Uterus (tissue), 3 donors: ENCODE measurements at regions not wholly inside any gene's neighbourhood (a gene's known extent, or its start where the extent isn't known, plus 50 kb on each side); places are given as distances from the start of the nearest gene placed in this dataset.

Experiments used
- DNase-seq, 2 donors: peaks; one replicate each; pipeline ENCODE4 v3.0.0-alpha.2; 2019 to 2020
- H3K27ac ChIP-seq, 2 donors: fragments of 200-600 bp; sonication (generic); 1 replicate in 1 of 2; 2 replicates in 1 of 2; pipeline ENCODE4 v1.5.1; 2016 to 2018
- H3K27me3 ChIP-seq, 2 donors: fragments of 200-600 bp; sonication (generic); one replicate each; pipeline ENCODE4 v1.5.1; 2018 to 2019; ENCODE audit warnings: control low read depth in 1 of 2
- H3K36me3 ChIP-seq, 2 donors: fragments of 200-600 bp; sonication (generic); one replicate each; pipeline ENCODE4 v1.5.1; 2019; ENCODE audit warnings: control low read depth in 1 of 2
- H3K4me1 ChIP-seq, 2 donors: fragments of 200-600 bp; sonication (generic); one replicate each; pipeline ENCODE4 v1.5.1; 2018 to 2019; ENCODE audit warnings: control low read depth in 1 of 2
- H3K4me3 ChIP-seq, 2 donors: fragments of 200-600 bp; sonication (generic); 1 replicate in 1 of 2; 2 replicates in 1 of 2; pipeline ENCODE4 v1.5.1; 2018 to 2019; ENCODE audit warnings: mild to moderate bottlenecking in 1 of 2
- H3K9me3 ChIP-seq, 2 donors: fragments of 200-600 bp; sonication (generic); one replicate each; pipeline ENCODE4 v1.5.1; 2019; ENCODE audit warnings: control low read depth in 1 of 2
- POLR2A ChIP-seq, 2 donors: fragments of 450-650 bp; IDR thresholded peaks; one replicate each; pipeline ENCODE4 v1.6.1; 2016; ENCODE audit warnings: antibody characterized with exemption in 2 of 2, mild to moderate bottlenecking in 1 of 2, moderate library complexity in 1 of 2
- intact Hi-C: fragments of 100-400 bp; cut with DNase I; formaldehyde crosslinking; loops from one replicate; pipeline ENCODE4 v1.15.1; 2023; ENCODE audit warnings: low total_unique reads
- TF ChIP-seq, protein P1 (sequence below), 4 experiments: fragments of 200-600 bp in 2 of 4; fragments of 450-650 bp in 2 of 4; sonication (generic) in 2 of 4; IDR thresholded peaks; one replicate each; pipeline ENCODE4 v1.5.1; 2016 to 2019; ENCODE audit warnings: antibody characterized with exemption in 4 of 4, mild to moderate bottlenecking in 2 of 4, moderate library complexity in 1 of 4
- donor health status: DM: yes; HTN: yes; CAD: no.

DNA sequence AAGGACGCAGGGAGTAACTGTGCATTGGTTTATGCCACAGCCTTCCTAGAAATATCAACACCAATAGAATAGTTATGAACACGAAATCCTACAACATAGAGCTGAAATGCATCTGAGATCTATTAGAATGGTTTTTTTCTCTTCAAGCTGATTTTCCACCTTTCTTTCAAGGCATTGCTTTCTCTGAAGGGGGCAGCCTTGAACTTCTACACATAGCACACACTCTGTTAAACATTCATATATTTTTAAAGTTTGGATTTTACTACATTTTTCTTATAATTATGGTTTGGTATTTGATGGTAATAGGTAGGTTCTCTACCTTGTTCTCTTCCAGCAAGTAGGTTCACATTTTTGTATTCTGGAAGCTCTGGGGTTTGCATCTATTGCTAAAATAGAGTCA lies 661.8 kb downstream of the SEMA5A start:
- TF ChIP-seq, protein P1, sequence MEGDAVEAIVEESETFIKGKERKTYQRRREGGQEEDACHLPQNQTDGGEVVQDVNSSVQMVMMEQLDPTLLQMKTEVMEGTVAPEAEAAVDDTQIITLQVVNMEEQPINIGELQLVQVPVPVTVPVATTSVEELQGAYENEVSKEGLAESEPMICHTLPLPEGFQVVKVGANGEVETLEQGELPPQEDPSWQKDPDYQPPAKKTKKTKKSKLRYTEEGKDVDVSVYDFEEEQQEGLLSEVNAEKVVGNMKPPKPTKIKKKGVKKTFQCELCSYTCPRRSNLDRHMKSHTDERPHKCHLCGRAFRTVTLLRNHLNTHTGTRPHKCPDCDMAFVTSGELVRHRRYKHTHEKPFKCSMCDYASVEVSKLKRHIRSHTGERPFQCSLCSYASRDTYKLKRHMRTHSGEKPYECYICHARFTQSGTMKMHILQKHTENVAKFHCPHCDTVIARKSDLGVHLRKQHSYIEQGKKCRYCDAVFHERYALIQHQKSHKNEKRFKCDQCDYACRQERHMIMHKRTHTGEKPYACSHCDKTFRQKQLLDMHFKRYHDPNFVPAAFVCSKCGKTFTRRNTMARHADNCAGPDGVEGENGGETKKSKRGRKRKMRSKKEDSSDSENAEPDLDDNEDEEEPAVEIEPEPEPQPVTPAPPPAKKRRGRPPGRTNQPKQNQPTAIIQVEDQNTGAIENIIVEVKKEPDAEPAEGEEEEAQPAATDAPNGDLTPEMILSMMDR (IDR thresholded peaks at IDR 0.05), result no peak
- no peak for TF ChIP-seq POLR2A (IDR thresholded peaks at IDR 0.05)
- peaks cover 0 to 6% of the 10 kb centered on the region in 2 donors for H3K9me3 ChIP-seq
- H3K4me1 ChIP-seq, result no peaks in the 10 kb centered on the region
- H3K36me3 ChIP-seq, result no peaks in the 10 kb centered on the region
- no peak overlapping the region for H3K27ac ChIP-seq
- no peak for DNase-seq
- no peak overlapping the region for H3K4me3 ChIP-seq
- intact Hi-C loops, result no loop called here
- H3K27me3 ChIP-seq, result no peaks in the 10 kb centered on the region

DNA sequence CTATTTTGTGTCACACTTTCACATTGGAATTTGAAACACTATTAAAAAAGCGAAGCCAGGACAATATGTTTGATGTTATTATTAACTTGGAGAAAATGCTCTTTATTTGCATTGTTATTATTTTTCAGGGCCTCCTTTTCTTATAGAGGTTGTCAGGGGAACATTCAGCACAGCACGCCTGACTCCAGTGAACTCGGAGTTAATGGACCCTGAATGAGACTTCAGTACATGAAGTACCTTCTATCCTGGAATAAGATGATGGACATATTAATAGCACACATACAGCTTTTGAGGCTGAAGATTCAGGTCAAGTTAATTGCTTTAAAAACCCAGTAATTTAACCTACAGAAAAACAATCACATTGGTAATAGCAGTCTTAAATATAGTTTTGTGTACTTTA lies 652.9 kb downstream of the SEMA5A start:
- Histone ChIP-seq H3K4me1 (no peaks in the 10 kb centered on the region), H3K27me3 (no peaks in the 10 kb centered on the region), H3K36me3 (no peaks in the 10 kb centered on the region), H3K4me3 (no peak overlapping the region), H3K27ac (no peak overlapping the region), H3K9me3 (no peaks in the 10 kb centered on the region)
- TF ChIP-seq, protein P1 (IDR thresholded peaks at IDR 0.05), result no peak
- no peak for TF ChIP-seq POLR2A (IDR thresholded peaks at IDR 0.05)
- DNase-seq, result no peak
- intact Hi-C loops, result no loop called here

DNA sequence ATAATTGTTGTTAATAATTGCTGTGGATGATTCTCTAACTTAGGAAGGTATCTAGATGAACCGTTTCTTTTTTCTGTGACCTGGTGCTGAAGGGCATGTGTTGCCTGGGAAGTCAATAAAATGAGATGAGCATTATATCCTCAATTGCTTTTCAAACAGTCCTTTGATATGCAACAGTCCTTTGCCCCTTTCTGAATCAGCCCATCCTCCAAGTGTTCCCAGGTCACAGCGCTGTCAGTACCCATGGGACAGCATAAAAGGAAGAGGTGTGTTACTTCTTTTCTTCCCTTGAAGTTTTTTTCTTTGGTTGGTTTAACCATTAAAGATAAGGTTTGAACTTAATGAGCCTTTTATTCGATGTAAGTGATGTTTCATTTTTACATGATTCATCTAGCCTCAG lies 651.8 kb downstream of the SEMA5A start:
- TF ChIP-seq, protein P1 (IDR thresholded peaks at IDR 0.05), result no peak
- TF ChIP-seq POLR2A (IDR thresholded peaks at IDR 0.05), result no peak
- no peak for DNase-seq
- no peaks in the 10 kb centered on the region for H3K4me1 ChIP-seq
- H3K4me3 ChIP-seq, result no peak overlapping the region
- no peak overlapping the region for H3K27ac ChIP-seq
- no peaks in the 10 kb centered on the region for H3K36me3 ChIP-seq
- intact Hi-C loops, result no loop called here
- no peaks in the 10 kb centered on the region for H3K27me3 ChIP-seq
- no peaks in the 10 kb centered on the region for H3K9me3 ChIP-seq

DNA sequence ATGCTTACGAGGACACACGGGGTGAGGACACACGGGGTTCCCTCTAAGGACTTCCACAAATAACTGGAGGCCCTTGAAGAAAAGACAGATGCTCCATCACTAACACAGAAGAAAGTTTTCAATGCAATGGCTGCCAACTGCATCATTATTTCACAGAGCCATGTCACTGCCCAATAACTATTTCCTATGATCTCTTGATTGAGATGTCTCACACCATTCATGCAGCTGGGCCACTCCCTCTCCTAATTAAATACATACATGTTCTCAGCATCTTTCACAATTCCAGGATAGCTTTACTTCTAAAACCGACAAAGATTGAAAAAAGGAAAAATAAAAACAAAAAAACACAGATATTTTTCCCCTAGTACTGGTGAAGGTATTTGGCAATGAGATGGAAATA lies 650.8 kb downstream of the SEMA5A start:
- no peak for TF ChIP-seq POLR2A (IDR thresholded peaks at IDR 0.05)
- TF ChIP-seq, protein P1 (IDR thresholded peaks at IDR 0.05), result no peak
- no peak for DNase-seq
- Histone ChIP-seq H3K27ac (no peak overlapping the region), H3K36me3 (no peaks in the 10 kb centered on the region), H3K4me1 (no peaks in the 10 kb centered on the region), H3K4me3 (no peak overlapping the region), H3K9me3 (no peaks in the 10 kb centered on the region), H3K27me3 (no peaks in the 10 kb centered on the region)
- intact Hi-C loops, result no loop called here

DNA sequence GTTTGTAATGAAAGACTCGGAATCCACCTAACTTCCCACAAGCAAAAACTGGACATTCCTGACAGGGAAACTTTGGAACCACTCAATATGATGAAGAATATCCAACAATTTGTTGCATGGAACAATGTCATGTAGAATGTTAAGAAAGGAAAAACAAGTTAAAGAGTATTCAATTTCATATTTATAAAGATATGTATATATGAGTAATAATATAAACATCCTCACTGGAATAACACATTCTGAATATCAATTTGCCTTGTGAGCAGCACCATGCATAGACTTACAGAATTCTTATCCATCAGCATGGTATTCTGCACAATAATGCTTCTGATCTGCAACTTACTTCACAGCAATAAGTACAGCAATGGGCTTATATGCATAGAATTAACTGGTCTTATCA lies 650.3 kb downstream of the SEMA5A start:
- H3K9me3 ChIP-seq, result no peaks in the 10 kb centered on the region
- no peak overlapping the region for H3K4me3 ChIP-seq
- no peaks in the 10 kb centered on the region for H3K4me1 ChIP-seq
- intact Hi-C loops, result no loop called here
- no peaks in the 10 kb centered on the region for H3K27me3 ChIP-seq
- no peaks in the 10 kb centered on the region for H3K36me3 ChIP-seq
- no peak overlapping the region for H3K27ac ChIP-seq
- DNase-seq, result no peak
- TF ChIP-seq POLR2A (IDR thresholded peaks at IDR 0.05), result no peak
- TF ChIP-seq, protein P1 (IDR thresholded peaks at IDR 0.05), result no peak
